Activated CD8-positive, alpha-beta memory T cell treated with anti-CD3 and anti-CD28 coated beads, Interleukin-2, amount 50 U/mL, for 4 hours (primary cell): ENCODE measurements at regions not wholly inside any gene's neighbourhood (a gene's known extent, or its start where the extent isn't known, plus 50 kb on each side); places are given as distances from the start of the nearest gene placed in this dataset.
A peak's percentile ranks its signal among the peaks of the same experiment; 100 is the strongest.

Source experiments
- DNase-seq: peaks from one replicate; pipeline ENCODE4 v3.0.0-alpha.2; 2020

DNA sequence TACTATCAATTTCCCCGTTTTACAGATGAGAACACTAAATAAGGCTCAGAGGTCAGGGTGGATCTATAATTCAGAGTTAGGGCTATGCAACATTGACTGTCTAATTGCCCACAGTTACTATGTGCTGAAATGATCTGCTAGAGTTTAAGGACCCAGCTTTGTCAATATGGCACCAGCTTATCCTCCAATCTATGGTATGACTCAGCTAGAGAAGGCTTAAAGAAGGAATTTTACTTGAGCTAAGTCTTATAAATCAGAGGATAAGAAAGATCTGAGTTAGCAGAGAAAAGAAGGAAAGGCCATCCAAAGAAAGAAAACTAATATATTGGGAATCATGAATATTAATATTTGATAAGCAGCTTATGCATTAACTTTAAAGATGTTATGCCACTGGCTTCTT lies 78.1 kb downstream of the ASB9 start:
- DNase-seq: no peak

GRCh38 chrX:15188039-15188438 lies 81.8 kb downstream of the ASB9 start:
- no peak for DNase-seq

- DNase-seq: no peak
Observed at GRCh38 chrX:15177316-15177715, 92.6 kb downstream of the ASB9 start.

- DNase-seq: no peak
Observed at GRCh38 chrX:15173411-15173810, 96.5 kb downstream of the ASB9 start.

DNA sequence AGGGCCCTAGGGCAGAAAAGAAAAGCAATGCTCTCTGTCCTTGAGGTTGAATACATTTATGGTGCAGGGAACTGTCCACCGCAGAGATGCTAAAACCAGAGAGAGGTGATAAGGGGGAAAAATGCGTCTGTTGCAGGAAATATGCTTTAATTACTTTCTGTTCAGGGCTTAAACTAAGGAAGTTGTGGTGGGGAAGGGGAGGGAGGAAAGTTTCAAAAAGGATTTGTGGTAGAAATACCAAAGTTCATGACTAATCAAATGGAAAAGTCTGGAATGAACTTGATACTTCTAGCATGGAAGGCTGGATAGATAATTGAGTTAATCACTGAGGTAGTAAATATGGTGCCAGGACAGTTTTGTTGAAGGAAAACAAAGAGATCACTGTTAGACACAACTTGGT lies 99.0 kb downstream of the ASB9 start:
- DNase-seq: no peak

DNA sequence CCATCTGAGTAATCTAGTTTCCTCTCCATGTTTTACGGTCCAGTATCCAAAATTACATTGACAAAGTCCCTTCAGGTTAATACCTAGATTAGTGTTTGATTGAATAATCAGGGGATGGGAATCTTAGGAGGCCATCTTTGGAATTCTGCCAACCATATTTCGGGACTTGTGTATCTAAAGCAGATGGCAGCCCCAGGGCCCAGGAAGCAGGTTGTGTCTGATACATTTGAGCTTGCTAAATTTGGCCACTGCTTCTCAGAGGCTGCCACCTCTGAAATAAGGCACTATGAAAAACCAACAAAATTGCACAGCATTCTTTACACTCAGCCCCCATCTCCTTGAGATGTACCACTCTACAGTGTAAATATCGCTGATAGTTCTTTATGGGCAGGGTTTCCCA lies 102.1 kb downstream of the ASB9 start:
- no peak for DNase-seq

DNA sequence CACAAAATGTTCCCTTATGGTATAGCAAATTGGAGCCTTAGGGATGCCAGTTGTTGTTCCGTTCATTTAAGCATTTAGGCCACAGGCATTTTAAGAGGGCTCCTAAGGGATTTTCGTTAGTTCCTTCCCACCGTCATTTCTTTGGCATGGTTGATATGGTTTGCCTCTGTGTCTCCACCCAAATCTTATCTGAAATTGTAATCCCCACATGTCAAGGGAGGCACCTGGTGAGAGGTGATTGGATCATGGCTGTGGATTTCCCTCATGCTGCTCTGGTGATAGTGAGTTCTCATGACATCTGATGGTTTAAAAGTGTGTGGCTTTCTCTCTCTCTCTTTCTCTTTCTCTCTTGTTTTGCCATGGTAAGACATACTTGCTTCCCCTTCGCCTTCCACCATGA lies 104.1 kb downstream of the ASB9 start:
- DNase-seq: no peak

DNA sequence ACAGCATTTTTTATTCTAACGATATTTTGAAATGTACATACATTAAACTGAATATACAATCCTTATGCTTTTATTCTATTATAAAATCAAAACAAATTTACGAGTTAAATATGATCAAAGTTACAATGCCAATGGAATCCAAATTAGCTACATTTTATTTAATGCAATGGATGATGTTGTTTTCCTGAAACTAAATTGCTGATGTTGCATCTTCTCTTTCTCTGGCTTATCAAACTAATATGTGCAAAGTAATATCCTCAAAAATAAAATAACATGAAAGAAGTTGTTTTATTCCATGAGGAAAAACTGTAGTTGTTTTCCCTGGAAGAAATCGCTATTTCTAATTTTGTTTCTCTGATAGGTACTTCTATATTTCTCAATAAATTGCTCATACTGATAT lies 106.8 kb downstream of the ASB9 start:
- DNase-seq: no peak

DNA sequence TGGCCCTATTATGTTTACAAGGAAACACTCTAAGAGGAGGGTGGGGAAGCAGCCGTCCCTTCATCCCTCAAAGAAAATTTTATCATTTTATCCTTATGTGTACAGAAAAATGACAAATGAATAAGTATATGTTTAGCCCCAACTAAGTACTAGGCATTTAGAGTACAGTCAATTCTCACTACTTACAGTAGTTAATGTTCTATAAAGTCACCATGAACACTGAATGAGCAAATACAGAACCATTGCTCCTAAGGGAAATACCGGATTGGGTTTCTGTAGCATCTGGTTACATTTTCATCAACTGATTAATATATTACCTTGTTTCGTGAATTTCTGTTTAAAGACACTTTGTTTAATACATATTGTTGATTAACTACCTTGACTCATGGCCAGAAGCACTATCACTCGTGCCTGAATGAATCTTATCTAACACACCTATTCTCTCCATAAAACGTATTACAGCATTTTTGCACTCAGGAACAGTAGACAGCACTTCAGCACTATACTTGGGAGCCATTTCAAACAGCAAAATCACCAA lies 109.3 kb downstream of the ASB9 start:
- no peak for DNase-seq

DNA sequence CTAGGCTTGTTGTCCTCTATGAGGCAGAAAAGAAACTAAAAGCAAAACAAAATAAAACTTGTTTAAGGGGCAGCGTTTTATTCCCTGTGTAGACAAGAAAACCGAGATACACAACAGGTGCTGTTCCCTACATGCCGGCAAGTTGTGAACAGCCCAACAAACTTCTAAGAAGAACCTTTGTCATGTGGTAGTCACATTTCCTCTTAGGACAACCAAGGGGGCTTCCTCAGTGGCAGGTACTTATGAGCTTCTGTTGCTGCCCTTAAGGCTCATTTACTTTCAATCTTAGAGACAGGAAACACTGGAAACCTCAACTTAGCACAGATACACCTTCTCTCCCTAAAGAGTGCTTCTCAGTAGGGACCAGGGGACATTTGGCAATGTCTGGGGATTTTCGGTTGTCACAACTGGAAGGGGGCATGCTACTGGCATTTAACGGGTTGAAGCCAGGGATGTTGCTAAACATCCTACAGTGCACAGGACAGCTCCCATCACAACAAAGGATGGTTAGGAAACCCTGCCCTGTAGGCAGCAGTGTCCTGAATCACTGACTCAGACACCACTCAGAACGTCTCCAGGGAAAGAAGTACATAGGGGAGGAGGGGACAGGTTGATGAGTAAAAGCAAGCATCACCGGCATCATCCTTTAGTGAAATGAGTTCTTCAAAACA lies 111.0 kb downstream of the ASB9 start:
- DNase-seq: no peak

- DNase-seq: no peak
Observed at GRCh38 chrX:15158350-15158735, 111.5 kb downstream of the ASB9 start.

- DNase-seq: no peak
Observed at GRCh38 chrX:15157624-15158023, 112.3 kb downstream of the ASB9 start.

DNA sequence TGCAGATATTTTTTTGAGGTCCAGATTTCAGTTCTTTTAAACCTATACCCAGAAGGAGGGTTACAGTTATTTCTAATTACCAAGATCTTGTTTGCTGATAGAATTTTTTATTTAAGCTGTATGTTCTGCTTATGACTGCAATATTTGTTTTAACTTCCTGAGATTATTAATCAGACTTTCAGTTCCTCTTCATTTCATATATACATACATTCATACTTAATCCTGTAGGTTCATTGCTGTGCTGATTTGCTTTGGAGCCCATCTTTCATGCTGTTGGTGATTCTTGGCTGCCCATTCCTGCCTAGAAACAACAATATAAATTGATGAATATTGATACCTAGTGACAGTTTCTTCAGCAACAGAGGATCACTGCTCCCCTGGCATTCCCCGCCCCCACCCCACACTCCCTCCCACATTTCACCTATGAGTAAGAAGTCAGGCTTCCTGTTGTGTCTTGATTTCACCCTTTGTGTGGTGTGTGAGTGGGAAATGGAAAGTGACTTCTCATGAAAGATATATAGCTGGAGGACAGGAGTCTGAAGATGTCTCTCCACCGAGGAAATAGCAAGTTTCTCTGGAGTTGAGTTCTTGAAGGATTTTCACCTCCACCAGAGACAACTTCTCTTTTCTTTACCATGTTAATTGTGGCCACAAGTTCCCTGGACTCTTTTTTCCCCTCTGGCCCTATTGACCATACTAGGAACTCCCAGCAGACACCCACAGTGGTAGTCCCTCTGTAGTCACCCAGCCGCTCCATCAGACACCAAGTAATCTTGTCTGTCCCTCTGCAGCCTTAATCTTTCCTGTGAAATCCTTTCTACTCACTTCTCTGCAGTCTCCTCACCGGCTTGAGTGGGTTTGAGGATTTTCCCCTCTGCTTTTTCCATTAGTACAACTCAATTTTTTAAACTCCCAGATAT lies 118.4 kb downstream of the ASB9 start:
- peak; percentile 41 for DNase-seq

- DNase-seq: no peak
Observed at GRCh38 chrX:15150586-15150985, 119.3 kb downstream of the ASB9 start.

GRCh38 chrX:15146515-15146914 lies 123.4 kb downstream of the ASB9 start:
- peak; percentile 22 for DNase-seq

- no peak for DNase-seq
Observed at GRCh38 chrX:15143825-15144121, 126.1 kb downstream of the ASB9 start.

DNA sequence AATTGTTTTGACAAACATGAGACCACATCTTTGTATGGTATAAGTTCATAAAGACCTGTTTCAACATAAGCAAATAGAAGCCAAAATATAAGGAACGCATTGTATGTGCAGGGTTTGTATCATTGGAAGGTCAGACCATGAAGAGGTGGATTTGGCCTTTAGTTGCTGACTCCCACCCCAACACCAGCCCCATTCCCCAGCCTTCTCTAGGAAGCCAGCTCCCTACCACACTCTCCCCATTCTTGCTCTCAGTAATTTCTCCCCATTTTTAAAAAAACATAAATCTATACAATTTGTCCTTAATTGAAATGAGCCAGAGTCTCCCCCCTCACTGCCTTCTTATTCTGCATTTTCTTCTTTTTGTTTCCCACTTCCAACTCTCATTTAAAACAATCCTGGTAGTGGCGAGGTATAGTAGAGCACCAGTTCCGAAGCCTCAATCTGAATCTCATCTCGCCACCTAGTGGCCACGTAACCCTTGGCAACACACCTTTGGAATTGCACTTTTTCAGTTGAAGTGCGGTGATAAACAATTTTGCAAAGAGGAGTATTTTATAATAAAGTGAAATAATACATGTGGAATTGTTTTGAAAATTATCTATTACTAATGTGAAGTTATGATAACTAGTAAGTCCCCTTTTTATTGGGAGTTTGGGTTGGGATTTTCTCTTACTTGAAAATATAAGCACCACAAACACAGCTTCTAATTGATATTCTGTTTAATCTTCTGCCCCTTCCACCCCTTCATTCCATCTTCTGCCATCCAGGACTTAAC lies 126.6 kb downstream of the ASB9 start:
- peak; percentile 58 for DNase-seq

DNA sequence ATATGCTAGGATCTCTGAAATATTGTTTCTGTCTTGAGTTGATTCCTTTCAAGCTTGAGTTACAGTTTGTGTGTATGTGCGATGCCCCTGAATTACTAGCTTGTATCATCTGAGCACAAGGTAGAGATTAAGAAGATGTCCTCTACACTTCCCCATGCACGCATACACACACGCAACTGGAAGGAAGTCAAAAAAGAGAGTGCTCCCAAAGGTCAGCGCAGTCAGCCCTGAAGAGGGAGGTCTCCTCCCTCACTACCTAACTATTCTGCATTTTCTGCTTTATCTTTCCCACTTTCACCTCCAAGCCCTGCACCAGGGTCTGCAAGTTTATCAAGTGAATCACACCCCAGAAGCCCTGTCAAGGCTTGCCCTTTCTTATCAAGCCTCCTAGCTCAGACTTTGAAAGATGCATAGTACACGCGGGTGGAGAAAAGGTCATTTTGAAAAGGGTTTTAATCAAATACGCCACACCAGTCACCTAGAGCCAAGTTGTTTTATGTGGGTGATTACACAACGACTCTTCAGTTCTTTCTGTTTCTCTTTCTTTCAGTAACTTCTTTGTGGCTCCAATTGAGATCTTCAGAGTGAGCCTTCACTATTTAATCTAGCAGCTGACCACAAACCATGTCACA lies 127.7 kb downstream of the ASB9 start:
- DNase-seq: no peak

GRCh38 chrX:15136795-15137194 lies 133.1 kb downstream of the ASB9 start:
- no peak for DNase-seq

DNA sequence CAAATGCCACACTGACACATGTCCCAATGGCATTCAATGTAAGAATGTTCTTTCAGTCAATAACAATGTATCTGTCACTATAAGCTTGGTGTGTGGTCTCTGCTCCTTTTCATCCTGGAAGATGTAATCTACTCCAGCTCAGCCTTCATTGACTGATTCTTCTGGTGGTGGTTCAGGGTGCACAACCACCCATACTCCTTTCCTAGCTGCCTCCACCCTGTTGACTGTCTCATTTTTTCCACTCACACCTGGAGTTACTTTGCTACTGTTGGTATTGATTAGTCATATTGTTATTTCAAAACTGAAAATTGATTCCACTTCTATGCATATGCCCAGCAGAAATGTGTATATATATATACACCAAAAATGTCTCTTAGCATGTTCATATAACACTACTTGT lies 140.5 kb downstream of the ASB9 start:
- DNase-seq: no peak

GRCh38 chrX:15128861-15129260 lies 141.0 kb downstream of the ASB9 start:
- DNase-seq: no peak

GRCh38 chrX:15127010-15127409 lies 142.9 kb downstream of the ASB9 start:
- no peak for DNase-seq

DNA sequence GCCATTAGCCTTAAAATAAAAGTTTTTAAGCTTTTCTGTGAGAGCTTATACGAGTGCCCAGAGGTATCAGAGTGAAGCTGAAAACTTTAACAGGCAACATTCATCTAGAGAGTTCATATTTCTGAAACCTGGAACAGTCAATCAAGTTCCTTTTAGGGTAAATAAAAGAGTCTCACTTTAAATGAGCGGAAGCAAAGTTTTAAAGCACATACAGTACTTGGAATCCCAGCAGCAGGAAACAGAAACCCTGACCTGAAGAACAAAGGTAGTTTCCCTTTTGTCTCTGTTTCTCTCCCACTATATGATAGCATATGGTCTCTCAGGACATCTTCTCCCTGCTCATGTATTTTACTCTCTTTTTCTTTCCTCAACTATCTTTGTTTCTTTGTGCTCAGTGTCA lies 153.0 kb downstream of the ASB9 start:
- DNase-seq: no peak
